Stimulated activated CD4-positive, alpha-beta T cell treated with anti-CD3 and anti-CD28 coated beads, Interleukin-4, amount 100 ng/mL, for 4 hours (primary cell): ENCODE measurements at regions not wholly inside any gene's neighbourhood (a gene's known extent, or its start where the extent isn't known, plus 50 kb on each side); places are given as distances from the start of the nearest gene placed in this dataset.
"Not testable (repeated sequence)": the region's sequence is repeated elsewhere in the genome, so short reads cannot be mapped to it uniquely, and the experiment has no call there.

Source experiments
- DNase-seq, 2 experiments: peaks; one replicate each; pipeline ENCODE4 v3.0.0-alpha.2; 2020

GRCh38 chr2:76697439-76697838 is 824.7 kb downstream of the LRRTM4 start:
- DNase-seq, result not testable (repeated sequence)

- no peak for DNase-seq
Observed at GRCh38 chr2:76692908-76693307, 829.3 kb downstream of the LRRTM4 start.

- DNase-seq, result no peak
Observed at GRCh38 chr2:76688732-76689131, 833.4 kb downstream of the LRRTM4 start.

GRCh38 chr2:76687923-76688322 is 834.3 kb downstream of the LRRTM4 start:
- DNase-seq, result no peak

GRCh38 chr2:76684756-76685155 is 837.4 kb downstream of the LRRTM4 start:
- DNase-seq, result no peak

GRCh38 chr2:76679025-76679396 is 843.2 kb downstream of the LRRTM4 start:
- DNase-seq, result no peak

GRCh38 chr2:76678383-76679024 is 843.7 kb downstream of the LRRTM4 start:
- no peak for DNase-seq

- DNase-seq, result no peak
Observed at GRCh38 chr2:76675212-76675611, 847.0 kb downstream of the LRRTM4 start.

GRCh38 chr2:76672798-76673197 is 849.4 kb downstream of the LRRTM4 start:
- no peak for DNase-seq

GRCh38 chr2:76669966-76670465 is 852.2 kb downstream of the LRRTM4 start:
- no peak for DNase-seq

- no peak for DNase-seq
Observed at GRCh38 chr2:76668279-76668678, 853.9 kb downstream of the LRRTM4 start.

- DNase-seq, result no peak
Observed at GRCh38 chr2:76667821-76668271, 854.3 kb downstream of the LRRTM4 start.

- DNase-seq, result no peak
Observed at GRCh38 chr2:76642129-76642528, 880.0 kb downstream of the LRRTM4 start.

GRCh38 chr2:76641506-76641905 is 880.7 kb downstream of the LRRTM4 start:
- DNase-seq, result no peak

- no peak for DNase-seq
Observed at GRCh38 chr2:76640905-76641304, 881.3 kb downstream of the LRRTM4 start.

- DNase-seq, result no peak
Observed at GRCh38 chr2:76639171-76639680, 883.0 kb downstream of the LRRTM4 start.

GRCh38 chr2:76633276-76633921 is 888.8 kb downstream of the LRRTM4 start:
- DNase-seq, result no peak

- no peak for DNase-seq
Observed at GRCh38 chr2:76625101-76625500, 897.1 kb downstream of the LRRTM4 start.

GRCh38 chr2:76613330-76613729 is 902.6 kb upstream of the GCFC2 start:
- no peak for DNase-seq

- DNase-seq, result no peak
Observed at GRCh38 chr2:76612764-76613163, 902.0 kb upstream of the GCFC2 start.

- no peak for DNase-seq
Observed at GRCh38 chr2:76610451-76610850, 899.7 kb upstream of the GCFC2 start.

- DNase-seq, result no peak
Observed at GRCh38 chr2:76599732-76600368, 889.1 kb upstream of the GCFC2 start.

- DNase-seq, result no peak
Observed at GRCh38 chr2:76584474-76584873, 873.8 kb upstream of the GCFC2 start.

- DNase-seq, result no peak
Observed at GRCh38 chr2:76579911-76580310, 869.2 kb upstream of the GCFC2 start.
